HFF-Myc (cell line): ENCODE measurements at regions not wholly inside any gene's neighbourhood (a gene's known extent, or its start where the extent isn't known, plus 50 kb on each side); places are given as distances from the start of the nearest gene placed in this dataset.
"Not testable (repeated sequence)": the region's sequence is repeated elsewhere in the genome, so short reads cannot be mapped to it uniquely, and the experiment has no call there.

Experiments used
- DNase-seq: peaks from one replicate; pipeline ENCODE4 v3.0.0-alpha.2; 2011; ENCODE audit warnings: low read depth; ENCODE audit errors: extremely low read depth
- H3K4me3 ChIP-seq: replicated peaks from 2 replicates; pipeline ENCODE4 v1.5.1; 2011; ENCODE audit warnings: low read depth, mild to moderate bottlenecking, control low read depth, low read length
- TF ChIP-seq, protein P1 (sequence below): IDR thresholded peaks from 2 replicates; pipeline ENCODE4 v1.5.1; 2012; ENCODE audit warnings: mild to moderate bottlenecking, low read depth, low read length, control low read depth; ENCODE audit errors: missing control alignments

DNA sequence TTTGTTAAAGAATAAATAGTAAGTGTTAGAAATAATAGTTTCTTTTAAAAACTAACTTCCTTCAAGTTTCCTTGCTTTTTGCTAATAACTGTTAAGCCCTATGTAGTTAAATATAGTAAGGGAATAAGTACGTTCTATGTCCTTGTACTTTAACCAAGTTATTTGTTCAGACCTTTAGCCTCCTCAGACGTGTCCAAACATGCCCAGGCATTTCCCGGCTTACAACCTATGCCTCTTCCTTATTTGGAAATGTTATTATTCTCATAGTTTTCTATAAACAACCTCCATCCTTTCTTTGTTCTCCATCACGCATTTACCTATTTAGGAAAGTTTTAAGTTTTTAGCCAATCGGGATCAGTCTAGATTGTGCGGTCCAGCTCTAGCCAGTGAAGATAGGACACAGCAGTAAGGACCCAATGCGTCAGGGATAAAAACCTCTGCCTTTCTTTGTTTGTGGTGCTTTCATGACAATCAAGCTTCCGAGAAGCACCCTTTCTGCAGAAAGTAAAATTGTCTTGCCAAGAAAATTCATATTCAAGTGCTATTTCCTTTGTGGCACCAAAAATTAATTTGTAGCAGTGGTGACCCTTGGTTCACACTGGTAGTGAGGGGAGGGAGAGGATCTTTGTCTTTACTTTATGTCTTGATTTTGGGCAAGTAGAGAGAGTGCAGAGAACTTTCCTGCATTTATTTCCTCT, 851.3 kb upstream of the POM121L12 start:
- TF ChIP-seq, protein P1, sequence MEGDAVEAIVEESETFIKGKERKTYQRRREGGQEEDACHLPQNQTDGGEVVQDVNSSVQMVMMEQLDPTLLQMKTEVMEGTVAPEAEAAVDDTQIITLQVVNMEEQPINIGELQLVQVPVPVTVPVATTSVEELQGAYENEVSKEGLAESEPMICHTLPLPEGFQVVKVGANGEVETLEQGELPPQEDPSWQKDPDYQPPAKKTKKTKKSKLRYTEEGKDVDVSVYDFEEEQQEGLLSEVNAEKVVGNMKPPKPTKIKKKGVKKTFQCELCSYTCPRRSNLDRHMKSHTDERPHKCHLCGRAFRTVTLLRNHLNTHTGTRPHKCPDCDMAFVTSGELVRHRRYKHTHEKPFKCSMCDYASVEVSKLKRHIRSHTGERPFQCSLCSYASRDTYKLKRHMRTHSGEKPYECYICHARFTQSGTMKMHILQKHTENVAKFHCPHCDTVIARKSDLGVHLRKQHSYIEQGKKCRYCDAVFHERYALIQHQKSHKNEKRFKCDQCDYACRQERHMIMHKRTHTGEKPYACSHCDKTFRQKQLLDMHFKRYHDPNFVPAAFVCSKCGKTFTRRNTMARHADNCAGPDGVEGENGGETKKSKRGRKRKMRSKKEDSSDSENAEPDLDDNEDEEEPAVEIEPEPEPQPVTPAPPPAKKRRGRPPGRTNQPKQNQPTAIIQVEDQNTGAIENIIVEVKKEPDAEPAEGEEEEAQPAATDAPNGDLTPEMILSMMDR, result no peak
- H3K4me3 ChIP-seq, result no peak overlapping the region
- no peak for DNase-seq

DNA sequence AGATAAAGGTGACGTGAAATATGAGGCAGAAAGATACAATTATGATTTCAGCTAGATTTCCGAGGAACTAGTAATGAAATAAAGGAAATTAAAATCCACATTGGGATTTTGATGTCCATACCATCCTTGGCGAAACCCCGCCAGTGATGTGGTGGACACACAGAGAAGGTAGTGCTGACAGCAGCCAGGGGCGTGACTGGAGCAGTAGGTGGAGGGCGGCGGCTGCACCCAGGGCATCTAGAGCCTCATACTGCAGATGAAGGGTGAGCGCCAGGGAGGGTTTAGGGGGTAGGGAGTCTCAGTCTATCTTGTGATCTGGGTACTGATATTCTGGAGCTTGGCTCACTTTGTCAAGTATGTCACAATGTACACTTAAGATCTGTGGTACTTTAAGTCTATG, 855.5 kb upstream of the POM121L12 start:
- H3K4me3 ChIP-seq, result no peak overlapping the region
- no peak for DNase-seq
- TF ChIP-seq, protein P1, result no peak

DNA sequence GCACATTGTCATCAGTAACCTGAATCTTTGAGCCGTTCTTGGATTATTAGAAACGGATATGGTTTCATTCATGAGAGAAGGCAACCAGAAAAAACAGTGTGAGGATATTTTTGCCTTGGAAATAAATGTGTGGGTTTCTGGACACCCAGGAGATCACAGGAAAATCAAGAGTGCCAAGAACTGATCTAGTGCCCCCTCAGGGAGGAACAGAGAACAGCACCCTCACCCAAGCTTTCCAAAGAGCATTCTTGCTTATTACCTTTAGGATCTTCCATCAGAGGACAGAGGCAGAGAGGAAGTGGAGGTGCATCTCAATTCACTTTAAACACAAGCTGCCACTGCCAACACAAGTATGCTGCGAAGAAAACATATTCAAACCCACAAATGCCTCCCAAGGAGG, 851.5 kb upstream of the COBL start:
- no peak for DNase-seq
- TF ChIP-seq, protein P1, result no peak
- H3K4me3 ChIP-seq, result no peak overlapping the region

DNA sequence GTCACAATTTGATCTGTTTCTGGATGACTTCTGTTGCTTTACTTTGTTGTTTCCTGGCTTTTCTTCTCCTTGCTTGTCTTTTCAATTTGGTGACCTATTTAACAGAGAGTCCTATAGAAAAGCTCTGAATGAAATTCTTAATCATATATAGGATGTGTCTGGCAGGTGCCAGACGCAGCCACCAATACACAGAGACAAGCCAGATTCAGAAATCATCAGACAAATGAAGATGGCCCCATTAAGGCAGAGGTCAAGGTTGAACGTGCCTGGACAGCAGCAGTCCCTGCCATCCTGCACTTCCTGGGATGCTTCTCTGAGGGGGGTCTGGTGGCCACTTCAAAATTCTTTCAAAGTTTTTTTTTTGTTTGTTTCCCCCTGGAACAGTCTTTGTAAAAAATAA, 846.7 kb upstream of the COBL start:
- DNase-seq, result no peak
- H3K4me3 ChIP-seq, result no peak overlapping the region
- TF ChIP-seq, protein P1, result no peak

DNA sequence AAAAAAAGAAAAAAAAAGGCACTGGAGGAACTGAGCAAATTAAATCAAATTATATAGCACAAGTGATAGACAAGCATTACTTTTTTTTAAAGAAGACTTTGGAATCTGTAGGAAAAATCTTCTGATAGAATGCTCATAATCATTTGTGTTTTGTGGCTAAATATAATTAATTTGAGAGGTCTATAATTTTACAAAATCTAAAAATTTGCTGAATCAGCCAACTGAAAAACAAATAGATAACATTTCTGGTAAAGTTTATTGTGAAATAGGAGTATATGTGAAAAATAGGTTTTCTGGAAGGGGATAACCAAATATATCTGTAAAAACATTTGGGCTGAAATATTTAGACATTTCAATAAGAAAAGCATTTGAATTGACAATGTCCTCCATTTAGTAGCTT, 844.9 kb upstream of the COBL start:
- TF ChIP-seq, protein P1, result no peak
- no peak for DNase-seq
- H3K4me3 ChIP-seq, result no peak overlapping the region

DNA sequence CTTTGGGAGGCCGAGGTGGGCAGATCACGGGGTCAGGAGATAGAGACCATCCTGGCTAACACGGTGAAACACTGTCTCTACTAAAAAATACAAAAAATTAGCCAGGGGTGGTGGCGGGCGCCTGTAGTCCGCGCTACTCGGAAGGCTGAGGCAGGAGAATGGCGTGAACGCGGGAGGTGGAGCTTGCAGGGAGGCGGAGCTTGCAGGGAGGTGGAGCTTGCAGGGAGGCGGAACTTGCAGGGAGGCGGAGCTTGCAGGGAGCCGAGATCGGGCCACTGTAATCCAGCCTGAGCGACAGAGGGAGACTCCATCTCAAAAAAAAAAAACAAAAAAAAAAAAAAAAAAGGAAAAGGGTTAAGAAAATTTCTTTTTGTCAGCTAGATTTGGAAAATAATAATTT, 842.8 kb upstream of the COBL start:
- DNase-seq, H3K4me3 ChIP-seq: not testable (repeated sequence)

DNA sequence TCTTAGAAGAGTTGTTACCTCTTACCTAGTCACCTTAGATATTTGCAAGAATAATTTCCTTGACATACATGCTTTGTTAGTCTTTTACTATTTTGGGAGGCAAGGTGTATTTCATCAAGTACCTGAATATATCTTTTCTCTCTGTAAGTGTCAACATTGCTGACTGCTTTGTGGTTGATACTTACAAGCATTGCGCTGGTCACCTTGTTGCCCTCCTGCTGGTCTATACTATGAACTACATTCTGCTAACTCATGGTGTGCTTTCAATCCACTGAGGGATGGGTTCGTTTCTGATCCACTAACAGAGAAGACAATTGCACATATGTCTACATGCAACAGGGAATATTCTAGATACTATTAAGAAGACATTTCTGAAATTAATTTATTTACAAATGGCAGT, 837.8 kb upstream of the COBL start:
- no peak overlapping the region for H3K4me3 ChIP-seq
- TF ChIP-seq, protein P1, result no peak
- DNase-seq, result no peak
